ENCODE measurements at regions not wholly inside any gene's neighbourhood (a gene's known extent, or its start where the extent isn't known, plus 50 kb on each side); places are given as distances from the start of the nearest gene placed in this dataset.

- POLR2A ChIA-PET, result interaction anchor here (0.6 kb wide), 1 partner anchor 418 kb away, joined by 3 read pairs; no protein-coding TSS in a partner anchor
- no peak for TF ChIP-seq ELF4 (IDR thresholded peaks at IDR 0.05)
- TF ChIP-seq LEF1 (IDR thresholded peaks at IDR 0.05; ENCODE audit: borderline replicate concordance), result no peak
- TF ChIP-seq SUZ12 (IDR thresholded peaks at IDR 0.05), result no peak
- TF ChIP-seq TARDBP (IDR thresholded peaks at IDR 0.05), result no peak
- no peak for TF ChIP-seq FOXA1 (IDR thresholded peaks at IDR 0.05)
- no peak for TF ChIP-seq L3MBTL2 (conservative IDR thresholded peaks at IDR 0.05)
- TF ChIP-seq CTBP1 (IDR thresholded peaks at IDR 0.05; ENCODE audit: borderline replicate concordance), result no peak
- TF ChIP-seq PKNOX1 (IDR thresholded peaks at IDR 0.05), result no peak
- no peak for TF ChIP-seq ARNT (IDR thresholded peaks at IDR 0.05)
- no peak for TF ChIP-seq ZNF384 (IDR thresholded peaks at IDR 0.05)
- TF ChIP-seq FOXK2 (IDR thresholded peaks at IDR 0.05), result no peak
- no peak for TF ChIP-seq SP1 (IDR thresholded peaks at IDR 0.05)
- no peak for TF ChIP-seq BHLHE40 (IDR thresholded peaks at IDR 0.05; ENCODE audit: borderline replicate concordance)
- TF ChIP-seq FOXM1 (IDR thresholded peaks at IDR 0.05; ENCODE audit: borderline replicate concordance), result no peak
- TF ChIP-seq HDGF (IDR thresholded peaks at IDR 0.05; ENCODE audit: borderline replicate concordance), result no peak
- TF ChIP-seq NFRKB (IDR thresholded peaks at IDR 0.05), result no peak
- no peak for DNase-seq (ENCODE audit: extremely low spot score)
- CTCF ChIA-PET, result interaction anchor here (0.7 kb wide), 1 partner anchor 322 kb away, joined by 3 read pairs; no protein-coding TSS in a partner anchor
Measured at GRCh38 chr12:13740149-13740545, 241.3 kb downstream of the GRIN2B start.

GRCh38 chr12:13735734-13736133 lies 245.7 kb downstream of the GRIN2B start:
- TF ChIP-seq LEF1 (IDR thresholded peaks at IDR 0.05; ENCODE audit: borderline replicate concordance) (no peak), NFRKB (IDR thresholded peaks at IDR 0.05) (no peak), TARDBP (IDR thresholded peaks at IDR 0.05) (no peak), FOXA1 (IDR thresholded peaks at IDR 0.05) (no peak), ARNT (IDR thresholded peaks at IDR 0.05) (no peak), HDGF (IDR thresholded peaks at IDR 0.05; ENCODE audit: borderline replicate concordance) (no peak), SUZ12 (IDR thresholded peaks at IDR 0.05) (no peak), FOXM1 (IDR thresholded peaks at IDR 0.05; ENCODE audit: borderline replicate concordance) (no peak), PKNOX1 (IDR thresholded peaks at IDR 0.05) (no peak), FOXK2 (IDR thresholded peaks at IDR 0.05) (no peak), L3MBTL2 (conservative IDR thresholded peaks at IDR 0.05) (no peak), SP1 (IDR thresholded peaks at IDR 0.05) (no peak), BHLHE40 (IDR thresholded peaks at IDR 0.05; ENCODE audit: borderline replicate concordance) (no peak), CTBP1 (IDR thresholded peaks at IDR 0.05; ENCODE audit: borderline replicate concordance) (no peak), ELF4 (IDR thresholded peaks at IDR 0.05) (no peak)
- POLR2A ChIA-PET, result no interaction called here
- no peak for DNase-seq (ENCODE audit: extremely low spot score)
- CTCF ChIA-PET, result no interaction called here

- ChIA-PET POLR2A (no interaction called here), CTCF (no interaction called here)
- no peak for TF ChIP-seq ELF4 (IDR thresholded peaks at IDR 0.05)
- TF ChIP-seq ARNT (IDR thresholded peaks at IDR 0.05), result no peak
- TF ChIP-seq PKNOX1 (IDR thresholded peaks at IDR 0.05), result no peak
- no peak for TF ChIP-seq NFRKB (IDR thresholded peaks at IDR 0.05)
- TF ChIP-seq FOXA1 (IDR thresholded peaks at IDR 0.05), result no peak
- DNase-seq (ENCODE audit: extremely low spot score), result no peak
Measured at GRCh38 chr12:13734584-13735152, 246.7 kb downstream of the GRIN2B start.

GRCh38 chr12:13727707-13728195 lies 253.7 kb downstream of the GRIN2B start:
- DNase-seq (ENCODE audit: extremely low spot score), result no peak
- TF ChIP-seq PKNOX1 (IDR thresholded peaks at IDR 0.05) (no peak), NFRKB (IDR thresholded peaks at IDR 0.05) (no peak), FOXA1 (IDR thresholded peaks at IDR 0.05) (no peak), CTBP1 (IDR thresholded peaks at IDR 0.05; ENCODE audit: borderline replicate concordance) (no peak), ARNT (IDR thresholded peaks at IDR 0.05) (no peak), L3MBTL2 (conservative IDR thresholded peaks at IDR 0.05) (no peak), SP1 (IDR thresholded peaks at IDR 0.05) (no peak), FOXK2 (IDR thresholded peaks at IDR 0.05) (no peak), BHLHE40 (IDR thresholded peaks at IDR 0.05; ENCODE audit: borderline replicate concordance) (no peak), ZNF384 (IDR thresholded peaks at IDR 0.05) (no peak)
- POLR2A ChIA-PET, result no interaction called here
- CTCF ChIA-PET, result no interaction called here

GRCh38 chr12:13725049-13725448 lies 256.4 kb downstream of the GRIN2B start:
- CTCF ChIA-PET, result no interaction called here
- TF ChIP-seq PKNOX1 (IDR thresholded peaks at IDR 0.05) (no peak), HDGF (IDR thresholded peaks at IDR 0.05; ENCODE audit: borderline replicate concordance) (no peak), BHLHE40 (IDR thresholded peaks at IDR 0.05; ENCODE audit: borderline replicate concordance) (no peak), SP1 (IDR thresholded peaks at IDR 0.05) (no peak), FOXK2 (IDR thresholded peaks at IDR 0.05) (no peak), FOXA1 (IDR thresholded peaks at IDR 0.05) (no peak), ZNF384 (IDR thresholded peaks at IDR 0.05) (no peak), LEF1 (IDR thresholded peaks at IDR 0.05; ENCODE audit: borderline replicate concordance) (no peak), SUZ12 (IDR thresholded peaks at IDR 0.05) (no peak), CTBP1 (IDR thresholded peaks at IDR 0.05; ENCODE audit: borderline replicate concordance) (no peak), ELF4 (IDR thresholded peaks at IDR 0.05) (no peak), ARNT (IDR thresholded peaks at IDR 0.05) (no peak), NFRKB (IDR thresholded peaks at IDR 0.05) (no peak), TARDBP (IDR thresholded peaks at IDR 0.05) (no peak), FOXM1 (IDR thresholded peaks at IDR 0.05; ENCODE audit: borderline replicate concordance) (no peak)
- POLR2A ChIA-PET, result no interaction called here
- DNase-seq (ENCODE audit: extremely low spot score), result no peak

Data from HEK293T (cell line).